Osteoblast (primary cell): ENCODE measurements at regions not wholly inside any gene's neighbourhood (a gene's known extent, or its start where the extent isn't known, plus 50 kb on each side); places are given as distances from the start of the nearest gene placed in this dataset.

ENCODE experiments used
- DNase-seq: peaks from one replicate; pipeline ENCODE4 v3.0.0; 2011; ENCODE audit warnings: low spot score, mixed read lengths; ENCODE audit not compliant: insufficient read length; ENCODE audit errors: missing footprints
- H2AFZ ChIP-seq: 2 replicates; pipeline ENCODE4 v1.6.0; 2011; ENCODE audit warnings: mild to moderate bottlenecking, low read length
- H3K27ac ChIP-seq: 2 replicates; pipeline ENCODE4 v1.5.1; 2011; ENCODE audit warnings: mild to moderate bottlenecking, low read depth, low read length, moderate library complexity
- H3K27me3 ChIP-seq: 2 replicates; pipeline ENCODE4 v1.6.0; 2012; ENCODE audit warnings: mild to moderate bottlenecking, control low read depth, inconsistent platforms, low read length, moderate library complexity; ENCODE audit not compliant: insufficient read depth
- H3K36me3 ChIP-seq: 2 replicates; pipeline ENCODE4 v1.5.1; 2011; ENCODE audit warnings: mild to moderate bottlenecking, low read length, control low read depth, moderate library complexity; ENCODE audit not compliant: insufficient read depth
- H3K4me1 ChIP-seq: 2 replicates; pipeline ENCODE4 v1.5.1; 2011; ENCODE audit warnings: mild to moderate bottlenecking, low read length, control low read depth, moderate library complexity; ENCODE audit not compliant: insufficient read depth
- H3K4me2 ChIP-seq: 2 replicates; pipeline ENCODE4 v1.6.0; 2011; ENCODE audit warnings: mild to moderate bottlenecking, low read length; ENCODE audit not compliant: insufficient read depth
- H3K4me3 ChIP-seq: fragments of 200-600 bp; sonication (generic); 3 replicates; pipeline ENCODE4 v1.5.1; 2012; ENCODE audit warnings: mild to moderate bottlenecking, low read length, inconsistent platforms; ENCODE audit not compliant: insufficient read depth
- H3K79me2 ChIP-seq: 2 replicates; pipeline ENCODE4 v1.6.0; 2012; ENCODE audit warnings: mild to moderate bottlenecking, low read length, control low read depth, inconsistent platforms; ENCODE audit not compliant: insufficient read depth
- H3K9me3 ChIP-seq: 2 replicates; pipeline ENCODE4 v1.5.1; 2011; ENCODE audit warnings: low read depth, low read length, control low read depth
- H4K20me1 ChIP-seq: 2 replicates; pipeline ENCODE4 v1.6.0; 2012; ENCODE audit warnings: mild to moderate bottlenecking, low read length, control low read depth; ENCODE audit not compliant: insufficient read depth
- TF ChIP-seq, protein P1 (sequence below): IDR thresholded peaks from 2 replicates; pipeline ENCODE4 v1.5.1; 2011; ENCODE audit warnings: mild to moderate bottlenecking, low read depth, low read length, moderate library complexity; ENCODE audit errors: extremely low read depth

- H3K4me3 ChIP-seq = no peak overlapping the region
Measured at GRCh38 chr6:9927275-9927674, 487.6 kb downstream of the TFAP2A start.

GRCh38 chr6:9924971-9925370 lies 489.9 kb downstream of the TFAP2A start:
- H4K20me1 ChIP-seq = no peaks in the 10 kb centered on the region
- TF ChIP-seq, protein P1, sequence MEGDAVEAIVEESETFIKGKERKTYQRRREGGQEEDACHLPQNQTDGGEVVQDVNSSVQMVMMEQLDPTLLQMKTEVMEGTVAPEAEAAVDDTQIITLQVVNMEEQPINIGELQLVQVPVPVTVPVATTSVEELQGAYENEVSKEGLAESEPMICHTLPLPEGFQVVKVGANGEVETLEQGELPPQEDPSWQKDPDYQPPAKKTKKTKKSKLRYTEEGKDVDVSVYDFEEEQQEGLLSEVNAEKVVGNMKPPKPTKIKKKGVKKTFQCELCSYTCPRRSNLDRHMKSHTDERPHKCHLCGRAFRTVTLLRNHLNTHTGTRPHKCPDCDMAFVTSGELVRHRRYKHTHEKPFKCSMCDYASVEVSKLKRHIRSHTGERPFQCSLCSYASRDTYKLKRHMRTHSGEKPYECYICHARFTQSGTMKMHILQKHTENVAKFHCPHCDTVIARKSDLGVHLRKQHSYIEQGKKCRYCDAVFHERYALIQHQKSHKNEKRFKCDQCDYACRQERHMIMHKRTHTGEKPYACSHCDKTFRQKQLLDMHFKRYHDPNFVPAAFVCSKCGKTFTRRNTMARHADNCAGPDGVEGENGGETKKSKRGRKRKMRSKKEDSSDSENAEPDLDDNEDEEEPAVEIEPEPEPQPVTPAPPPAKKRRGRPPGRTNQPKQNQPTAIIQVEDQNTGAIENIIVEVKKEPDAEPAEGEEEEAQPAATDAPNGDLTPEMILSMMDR = no peak
- no peaks in the 10 kb centered on the region for H3K4me1 ChIP-seq
- no peak overlapping the region for H3K4me2 ChIP-seq
- no peak overlapping the region for H3K4me3 ChIP-seq
- no peak for DNase-seq
- H3K27ac ChIP-seq = no peak overlapping the region
- H3K79me2 ChIP-seq = no peaks in the 10 kb centered on the region
- H3K27me3 ChIP-seq = no peaks in the 10 kb centered on the region
- H2AFZ ChIP-seq = no peak overlapping the region
- H3K9me3 ChIP-seq = no peaks in the 10 kb centered on the region
- no peaks in the 10 kb centered on the region for H3K36me3 ChIP-seq

More at GRCh38 chr6:9927275-9927674, 487.6 kb downstream of the TFAP2A start:
- no peaks in the 10 kb centered on the region for H3K9me3 ChIP-seq
- no peaks in the 10 kb centered on the region for H3K36me3 ChIP-seq
- DNase-seq = no peak
- TF ChIP-seq, protein P1 = no peak
- no peak overlapping the region for H2AFZ ChIP-seq
- no peaks in the 10 kb centered on the region for H3K4me1 ChIP-seq
- no peaks in the 10 kb centered on the region for H3K27me3 ChIP-seq
- H3K79me2 ChIP-seq = no peaks in the 10 kb centered on the region
- no peak overlapping the region for H3K27ac ChIP-seq
- H3K4me2 ChIP-seq = no peak overlapping the region
- no peaks in the 10 kb centered on the region for H4K20me1 ChIP-seq

GRCh38 chr6:9921366-9921765 lies 493.5 kb downstream of the TFAP2A start:
- Histone ChIP-seq H3K4me1 (no peaks in the 10 kb centered on the region), H3K9me3 (peaks cover 5% of the 10 kb centered on the region), H3K4me2 (no peak overlapping the region), H3K27me3 (no peaks in the 10 kb centered on the region), H3K36me3 (no peaks in the 10 kb centered on the region), H3K27ac (no peak overlapping the region), H3K4me3 (no peak overlapping the region), H4K20me1 (no peaks in the 10 kb centered on the region), H2AFZ (no peak overlapping the region), H3K79me2 (no peaks in the 10 kb centered on the region)
- TF ChIP-seq, protein P1 = no peak
- no peak for DNase-seq

DNA sequence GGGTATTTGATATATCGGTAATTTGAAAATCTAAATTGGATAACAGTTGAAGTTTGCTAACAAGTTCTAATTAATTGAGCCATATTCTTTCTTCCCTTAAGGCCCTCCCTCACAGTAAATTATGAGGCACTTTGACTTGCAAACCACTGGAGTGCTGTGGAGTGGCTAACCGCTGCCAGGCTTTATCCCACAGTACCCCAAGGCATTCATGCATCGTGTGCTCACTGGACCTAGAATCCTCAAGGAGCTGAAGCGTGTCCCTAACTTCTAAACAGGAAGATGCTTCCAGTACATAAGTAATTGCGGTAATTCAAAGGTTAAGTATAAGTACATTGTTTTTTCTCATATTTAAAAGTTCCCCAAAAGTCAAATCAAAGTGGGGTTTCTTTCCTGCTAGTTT lies 499.9 kb downstream of the TFAP2A start:
- H3K27ac ChIP-seq = no peak overlapping the region
- no peak overlapping the region for H3K4me3 ChIP-seq
- peaks cover 5% of the 10 kb centered on the region for H3K9me3 ChIP-seq
- H4K20me1 ChIP-seq = no peaks in the 10 kb centered on the region
- no peak overlapping the region for H3K4me2 ChIP-seq
- TF ChIP-seq, protein P1 = no peak
- H3K27me3 ChIP-seq = no peaks in the 10 kb centered on the region
- H2AFZ ChIP-seq = no peak overlapping the region
- no peak for DNase-seq
- no peaks in the 10 kb centered on the region for H3K79me2 ChIP-seq
- H3K4me1 ChIP-seq = no peaks in the 10 kb centered on the region
- no peaks in the 10 kb centered on the region for H3K36me3 ChIP-seq
